ENCODE measurements at regions not wholly inside any gene's neighbourhood (a gene's known extent, or its start where the extent isn't known, plus 50 kb on each side); places are given as distances from the start of the nearest gene placed in this dataset.

DNA sequence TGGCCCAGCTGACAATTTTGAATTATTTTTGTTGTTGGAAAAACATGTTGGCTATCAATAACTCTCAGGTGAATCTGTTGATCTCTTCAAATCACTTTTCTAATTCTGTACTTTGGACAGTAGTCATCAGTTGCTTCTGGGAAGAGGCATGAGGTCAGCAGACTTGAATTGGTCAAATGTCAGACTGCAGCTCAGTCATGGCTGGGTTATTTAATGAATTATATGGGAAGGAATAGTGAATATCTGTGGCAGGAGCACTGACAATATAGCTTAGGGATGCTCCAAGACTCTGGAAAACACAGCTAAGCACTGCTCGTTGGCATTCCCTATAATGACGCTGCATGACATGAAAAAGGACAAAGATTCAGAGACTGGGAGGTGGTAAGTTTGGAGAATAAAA is 98.8 kb upstream of the GAP43 start:
- no peak overlapping the region for H2BK5ac ChIP-seq (ENCODE audit: low read depth, low read length, poor library complexity, severe bottlenecking)
- in situ Hi-C loops (cut with MboI; ENCODE audit: low sequenced_read_pairs): no loop called here
- no peak overlapping the region for H2BK15ac ChIP-seq (ENCODE audit: low read depth, low read length)
- no peak overlapping the region for H3K56ac ChIP-seq (ENCODE audit: extremely low read depth, insufficient read depth, low read length)
- no peak overlapping the region for H3K9ac ChIP-seq (ENCODE audit: low read depth, low read length)
- no peaks in the 10 kb centered on the region for H3K36me3 ChIP-seq (ENCODE audit: control insufficient read depth, insufficient read depth, low read length)
- no peak overlapping the region for H3K4me3 ChIP-seq (ENCODE audit: insufficient read depth, low read depth, low read length)
- H3K9me3 ChIP-seq (ENCODE audit: control insufficient read depth, insufficient read depth, low read length): no peaks in the 10 kb centered on the region
- no peaks in the 10 kb centered on the region for H3K9me1 ChIP-seq (ENCODE audit: insufficient read depth, low read length)
- no peak overlapping the region for H3K18ac ChIP-seq (ENCODE audit: low read depth, low read length)
- H3K79me1 ChIP-seq (ENCODE audit: low read depth in 1 of 2, low read length in 2 of 2): no peaks in the 10 kb centered on the region
- POLR2A ChIA-PET (ENCODE audit: unreplicated experiment): no interaction called here
- no peak overlapping the region for H4K91ac ChIP-seq (ENCODE audit: insufficient read depth, low read depth, low read length)
- TF ChIP-seq BHLHE40 (IDR thresholded peaks at IDR 0.05; ENCODE audit: low read depth, low read length): no peak
- no peak for TF ChIP-seq MAFK (IDR thresholded peaks at IDR 0.05; ENCODE audit: low read depth, low read length)
- no peak for TF ChIP-seq RAD21 (IDR thresholded peaks at IDR 0.05; ENCODE audit: low read length)
- TF ChIP-seq, protein P1, sequence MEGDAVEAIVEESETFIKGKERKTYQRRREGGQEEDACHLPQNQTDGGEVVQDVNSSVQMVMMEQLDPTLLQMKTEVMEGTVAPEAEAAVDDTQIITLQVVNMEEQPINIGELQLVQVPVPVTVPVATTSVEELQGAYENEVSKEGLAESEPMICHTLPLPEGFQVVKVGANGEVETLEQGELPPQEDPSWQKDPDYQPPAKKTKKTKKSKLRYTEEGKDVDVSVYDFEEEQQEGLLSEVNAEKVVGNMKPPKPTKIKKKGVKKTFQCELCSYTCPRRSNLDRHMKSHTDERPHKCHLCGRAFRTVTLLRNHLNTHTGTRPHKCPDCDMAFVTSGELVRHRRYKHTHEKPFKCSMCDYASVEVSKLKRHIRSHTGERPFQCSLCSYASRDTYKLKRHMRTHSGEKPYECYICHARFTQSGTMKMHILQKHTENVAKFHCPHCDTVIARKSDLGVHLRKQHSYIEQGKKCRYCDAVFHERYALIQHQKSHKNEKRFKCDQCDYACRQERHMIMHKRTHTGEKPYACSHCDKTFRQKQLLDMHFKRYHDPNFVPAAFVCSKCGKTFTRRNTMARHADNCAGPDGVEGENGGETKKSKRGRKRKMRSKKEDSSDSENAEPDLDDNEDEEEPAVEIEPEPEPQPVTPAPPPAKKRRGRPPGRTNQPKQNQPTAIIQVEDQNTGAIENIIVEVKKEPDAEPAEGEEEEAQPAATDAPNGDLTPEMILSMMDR (conservative IDR thresholded peaks at IDR 0.05; ENCODE audit: low read depth, low read length): no peak
- DNase-seq (no peak), ATAC-seq (ENCODE audit: low read depth) (no peak)
- CTCF ChIA-PET: interaction anchor here (2.4 kb wide), 1 partner anchor 10 kb away, joined by 8 read pairs; no protein-coding TSS in a partner anchor
- H3K23ac ChIP-seq (ENCODE audit: low read depth, low read length): no peak overlapping the region
- no peaks in the 10 kb centered on the region for H3K27me3 ChIP-seq (ENCODE audit: control insufficient read depth, insufficient read depth, low read length)
- no peak overlapping the region for H3K4ac ChIP-seq (ENCODE audit: low read depth, low read length)
- H3K27ac ChIP-seq (ENCODE audit: insufficient read depth, low read length): no peak overlapping the region
- no peak overlapping the region for H4K5ac ChIP-seq (ENCODE audit: low read depth, low read length)
- no peak overlapping the region for H4K8ac ChIP-seq (ENCODE audit: low read depth in 2 of 2, low read length in 2 of 2)
- WGBS, 2 experiments (ENCODE audit: extremely low coverage in 2 of 2, insufficient read length in 1 of 2): no CpG with 5 or more reads among the region's 2 CpGs
- intact Hi-C loops (cut with micrococcal nuclease): no loop called here
- dilution Hi-C loops (cut with HindIII; ENCODE audit: low sequenced_read_pairs, unreplicated experiment): no loop called here
- no peak overlapping the region for H3K14ac ChIP-seq (replicated peaks; ENCODE audit: low read depth, low read length)
- no peak overlapping the region for H2BK20ac ChIP-seq (ENCODE audit: low read depth, low read length)
- BruUV-seq (replicated peaks): no TSS peak
- H2AK9ac ChIP-seq (replicated peaks; ENCODE audit: low read depth, low read length, poor library complexity): no peak overlapping the region
- H3K4me2 ChIP-seq (ENCODE audit: low read depth, low read length): no peak overlapping the region
- no peak overlapping the region for H2AK5ac ChIP-seq (ENCODE audit: low read depth, low read length)
- no peak overlapping the region for H2AFZ ChIP-seq (replicated peaks; ENCODE audit: low read length, poor library complexity)
- no peaks in the 10 kb centered on the region for H4K20me1 ChIP-seq (ENCODE audit: insufficient read depth, low read length)
- H2BK120ac ChIP-seq (ENCODE audit: low read depth, low read length): no peak overlapping the region
- no peaks in the 10 kb centered on the region for H3K4me1 ChIP-seq (ENCODE audit: control insufficient read depth, insufficient read depth, low read length)
